OCI-LY1 (cell line): ENCODE measurements at regions not wholly inside any gene's neighbourhood (a gene's known extent, or its start where the extent isn't known, plus 50 kb on each side); places are given as distances from the start of the nearest gene placed in this dataset.

ENCODE experiments used
- EZH2 ChIP-seq: fragments of 200-600 bp; sonication (generic), shearing (Covaris generic); IDR thresholded peaks from 2 replicates; pipeline ENCODE4 v1.8.0; 2017; ENCODE audit warnings: borderline replicate concordance, mixed run types, mild to moderate bottlenecking, antibody characterized with exemption, low read length, moderate library complexity, mixed read lengths
- TF ChIP-seq, protein P1 (sequence below): fragments of 200-600 bp; sonication (generic), shearing (Covaris generic); IDR thresholded peaks from 2 replicates; pipeline ENCODE4 v1.5.1; 2017; ENCODE audit warnings: mild to moderate bottlenecking, antibody characterized with exemption, low read length, moderate library complexity, mixed read lengths

DNA sequence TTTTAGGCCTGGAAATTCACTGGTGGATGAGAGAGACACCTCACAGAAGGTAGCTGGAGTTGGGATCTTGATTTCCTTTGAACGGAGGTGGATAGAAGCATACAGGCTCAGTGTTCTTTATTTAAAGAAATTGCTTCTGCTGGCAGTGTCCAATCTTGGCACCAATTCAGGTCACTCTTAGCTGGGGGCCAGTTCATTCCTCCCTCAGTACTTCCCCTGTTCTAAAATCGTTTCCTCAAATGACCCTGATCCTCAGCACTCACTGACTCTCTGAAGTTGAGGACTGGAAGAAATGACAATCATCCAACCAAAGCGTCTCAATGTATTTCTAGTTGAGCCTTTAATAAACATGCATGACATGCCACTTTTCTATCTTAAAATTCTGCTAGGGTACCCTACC, 472.5 kb upstream of the BTBD3 start:
- TF ChIP-seq, protein P1, sequence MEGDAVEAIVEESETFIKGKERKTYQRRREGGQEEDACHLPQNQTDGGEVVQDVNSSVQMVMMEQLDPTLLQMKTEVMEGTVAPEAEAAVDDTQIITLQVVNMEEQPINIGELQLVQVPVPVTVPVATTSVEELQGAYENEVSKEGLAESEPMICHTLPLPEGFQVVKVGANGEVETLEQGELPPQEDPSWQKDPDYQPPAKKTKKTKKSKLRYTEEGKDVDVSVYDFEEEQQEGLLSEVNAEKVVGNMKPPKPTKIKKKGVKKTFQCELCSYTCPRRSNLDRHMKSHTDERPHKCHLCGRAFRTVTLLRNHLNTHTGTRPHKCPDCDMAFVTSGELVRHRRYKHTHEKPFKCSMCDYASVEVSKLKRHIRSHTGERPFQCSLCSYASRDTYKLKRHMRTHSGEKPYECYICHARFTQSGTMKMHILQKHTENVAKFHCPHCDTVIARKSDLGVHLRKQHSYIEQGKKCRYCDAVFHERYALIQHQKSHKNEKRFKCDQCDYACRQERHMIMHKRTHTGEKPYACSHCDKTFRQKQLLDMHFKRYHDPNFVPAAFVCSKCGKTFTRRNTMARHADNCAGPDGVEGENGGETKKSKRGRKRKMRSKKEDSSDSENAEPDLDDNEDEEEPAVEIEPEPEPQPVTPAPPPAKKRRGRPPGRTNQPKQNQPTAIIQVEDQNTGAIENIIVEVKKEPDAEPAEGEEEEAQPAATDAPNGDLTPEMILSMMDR = no peak
- TF ChIP-seq EZH2 = no peak
